ENCODE measurements at regions not wholly inside any gene's neighbourhood (a gene's known extent, or its start where the extent isn't known, plus 50 kb on each side); places are given as distances from the start of the nearest gene placed in this dataset.

GRCh38 chr10:56991591-56992069 lies 630.6 kb upstream of the ZWINT start:
- no peak for TF ChIP-seq FOXP2 (optimal IDR thresholded peaks at IDR 0.05; ENCODE audit: borderline replicate concordance, extremely low read depth, extremely low read length, insufficient read depth)
- no peak for TF ChIP-seq TAF1 (IDR thresholded peaks at IDR 0.05; ENCODE audit: borderline replicate concordance, insufficient read depth, low read length)
- TF ChIP-seq REST (IDR thresholded peaks at IDR 0.05; ENCODE audit: insufficient read depth in 1 of 2, low read depth in 2 of 2, low read length in 2 of 2): no peak
- TF ChIP-seq SIN3A (IDR thresholded peaks at IDR 0.05; ENCODE audit: borderline replicate concordance, insufficient read depth, low read length): no peak
- TF ChIP-seq POLR2AphosphoS5 (IDR thresholded peaks at IDR 0.05; ENCODE audit: low read depth, low read length): no peak

DNA sequence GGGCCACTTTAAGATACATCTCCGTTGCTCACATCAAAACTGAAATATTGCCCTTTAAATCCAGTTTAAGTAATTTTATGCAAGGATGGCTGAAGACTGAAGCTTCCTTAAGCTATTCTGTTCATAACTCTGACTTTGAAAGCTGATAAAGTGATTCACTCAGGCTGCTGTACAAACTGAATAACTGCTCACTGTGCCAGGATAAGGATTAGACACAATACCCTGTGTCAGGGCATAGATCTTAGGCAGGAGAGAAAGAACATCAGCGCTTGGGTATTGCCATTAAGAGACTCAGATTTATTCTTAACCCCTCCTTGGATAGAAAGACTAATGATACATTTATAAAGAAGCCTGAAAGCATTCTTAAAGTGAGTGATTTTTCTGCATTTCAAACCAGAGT lies 614.5 kb upstream of the ZWINT start:
- TF ChIP-seq FOXP2 (optimal IDR thresholded peaks at IDR 0.05; ENCODE audit: borderline replicate concordance, extremely low read depth, extremely low read length, insufficient read depth): no peak
- TF ChIP-seq SIN3A (IDR thresholded peaks at IDR 0.05; ENCODE audit: borderline replicate concordance, insufficient read depth, low read length): no peak
- no peak for TF ChIP-seq POLR2AphosphoS5 (IDR thresholded peaks at IDR 0.05; ENCODE audit: low read depth, low read length)
- TF ChIP-seq TAF1 (IDR thresholded peaks at IDR 0.05; ENCODE audit: borderline replicate concordance, insufficient read depth, low read length): no peak
- TF ChIP-seq REST (IDR thresholded peaks at IDR 0.05; ENCODE audit: insufficient read depth in 1 of 2, low read depth in 2 of 2, low read length in 2 of 2): no peak

GRCh38 chr10:56973766-56974165 lies 612.7 kb upstream of the ZWINT start:
- no peak for TF ChIP-seq SIN3A (IDR thresholded peaks at IDR 0.05; ENCODE audit: borderline replicate concordance, insufficient read depth, low read length)
- TF ChIP-seq FOXP2 (optimal IDR thresholded peaks at IDR 0.05; ENCODE audit: borderline replicate concordance, extremely low read depth, extremely low read length, insufficient read depth): no peak
- no peak for TF ChIP-seq REST (IDR thresholded peaks at IDR 0.05; ENCODE audit: insufficient read depth in 1 of 2, low read depth in 2 of 2, low read length in 2 of 2)
- no peak for TF ChIP-seq POLR2AphosphoS5 (IDR thresholded peaks at IDR 0.05; ENCODE audit: low read depth, low read length)
- TF ChIP-seq TAF1 (IDR thresholded peaks at IDR 0.05; ENCODE audit: borderline replicate concordance, insufficient read depth, low read length): no peak

DNA sequence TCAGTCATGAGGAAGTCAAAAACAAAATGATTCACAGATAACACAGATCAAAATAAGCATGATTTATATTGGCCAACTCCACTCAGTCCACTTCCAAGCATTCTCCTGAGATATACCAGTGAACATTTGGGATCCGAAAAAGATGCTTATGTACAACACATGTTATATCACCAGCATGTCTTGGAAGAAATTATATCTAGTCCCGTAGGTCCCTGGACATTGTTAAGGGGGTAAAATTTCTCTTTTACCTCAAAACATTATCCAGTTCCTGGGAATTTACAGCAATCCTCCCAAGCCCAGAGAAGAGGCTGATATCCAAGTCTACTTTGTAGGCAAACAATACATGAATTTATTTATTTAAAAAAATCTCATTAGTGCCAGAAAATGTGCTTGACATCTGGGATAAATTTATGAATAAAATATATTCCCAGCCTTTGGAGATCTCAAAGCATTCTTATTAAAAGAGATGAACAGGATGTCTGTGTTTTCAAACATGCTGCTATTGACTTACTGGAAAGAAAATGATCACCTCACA lies 582.2 kb upstream of the ZWINT start:
- no peak for TF ChIP-seq TAF1 (IDR thresholded peaks at IDR 0.05; ENCODE audit: borderline replicate concordance, insufficient read depth, low read length)
- TF ChIP-seq FOXP2 (optimal IDR thresholded peaks at IDR 0.05; ENCODE audit: borderline replicate concordance, extremely low read depth, extremely low read length, insufficient read depth): no peak
- no peak for TF ChIP-seq REST (IDR thresholded peaks at IDR 0.05; ENCODE audit: insufficient read depth in 1 of 2, low read depth in 2 of 2, low read length in 2 of 2)
- TF ChIP-seq POLR2AphosphoS5 (IDR thresholded peaks at IDR 0.05; ENCODE audit: low read depth, low read length): no peak
- TF ChIP-seq SIN3A (IDR thresholded peaks at IDR 0.05; ENCODE audit: borderline replicate concordance, insufficient read depth, low read length): no peak

Data from PFSK-1 (cell line).